Activated naive CD8-positive, alpha-beta T cell treated with anti-CD3 and anti-CD28 coated beads, Interleukin-2, amount 10 ng/mL, durations not matched to agents 7 days and 5 days (primary cell): ENCODE measurements at regions not wholly inside any gene's neighbourhood (a gene's known extent, or its start where the extent isn't known, plus 50 kb on each side); places are given as distances from the start of the nearest gene placed in this dataset.
"Not testable (repeated sequence)": the region's sequence is repeated elsewhere in the genome, so short reads cannot be mapped to it uniquely, and the experiment has no call there.

ENCODE experiments used
- ATAC-seq: fragments of 150-1000 bp; cut with Tn5 transposase; one replicate; pipeline ENCODE4 v1.10.0; 2021; ENCODE audit warnings: low read depth, moderate library complexity
- POLR2A ChIA-PET: fragments of 350-600 bp; sonication (Branson Sonifier 250); formaldehyde crosslinking; loops from one replicate; lab custom pipeline; 2021; ENCODE audit warnings: antibody characterized with exemption; lab: Charles Lee
- DNase-seq: peaks from one replicate; pipeline ENCODE4 v3.0.0; 2021
- H3K27ac Mint-ChIP-seq: one replicate; pipeline ENCODE4 v1.8.0; 2022; ENCODE audit warnings: mild to moderate bottlenecking, mixed read lengths
- H3K27me3 Mint-ChIP-seq: one replicate; pipeline ENCODE4 v1.8.0; 2022; ENCODE audit warnings: mild to moderate bottlenecking, moderate library complexity, mixed read lengths
- H3K36me3 Mint-ChIP-seq: one replicate; pipeline ENCODE4 v1.8.0; 2021; ENCODE audit warnings: mild to moderate bottlenecking, mixed read lengths
- H3K4me1 Mint-ChIP-seq: one replicate; pipeline ENCODE4 v1.8.0; 2021; ENCODE audit warnings: mixed read lengths
- H3K4me3 Mint-ChIP-seq: one replicate; pipeline ENCODE4 v1.8.0; 2022; ENCODE audit warnings: mild to moderate bottlenecking, moderate library complexity, mixed read lengths
- H3K9me3 Mint-ChIP-seq: one replicate; pipeline ENCODE4 v1.8.0; 2021; ENCODE audit warnings: mixed read lengths

DNA sequence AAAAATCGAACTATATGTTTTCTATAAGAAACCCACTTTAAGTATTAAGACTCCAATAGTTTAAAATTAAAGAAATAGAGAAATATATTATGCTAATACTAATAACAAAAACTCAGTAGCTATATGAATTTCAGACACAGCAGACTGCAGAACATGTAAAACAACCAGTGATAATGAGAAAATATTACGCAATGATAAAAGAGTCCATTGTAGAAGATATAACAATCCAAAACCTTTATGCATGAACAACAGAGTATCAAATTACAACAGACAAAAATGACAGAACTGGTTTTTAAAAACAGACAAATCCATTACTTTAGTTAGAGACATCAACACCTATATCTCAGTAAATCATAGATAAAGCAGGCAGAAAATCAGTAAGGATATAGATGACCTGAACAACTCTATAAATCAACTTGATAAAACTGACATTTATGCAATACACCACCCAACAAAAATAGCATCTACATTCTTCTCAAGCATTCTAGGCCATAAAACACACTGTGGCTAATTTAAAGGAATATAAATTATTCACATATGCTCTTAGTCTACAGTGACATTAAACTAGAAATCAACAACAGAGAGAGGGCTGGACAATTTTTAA, 669.5 kb upstream of the GHITM start:
- ATAC-seq = no peak
- H3K27me3 Mint-ChIP-seq = no peaks in the 10 kb centered on the region
- H3K4me1 Mint-ChIP-seq = no peaks in the 10 kb centered on the region
- no peak overlapping the region for H3K27ac Mint-ChIP-seq
- peaks cover 2% of the 10 kb centered on the region for H3K9me3 Mint-ChIP-seq
- no peak for DNase-seq
- H3K36me3 Mint-ChIP-seq = no peaks in the 10 kb centered on the region
- no peak overlapping the region for H3K4me3 Mint-ChIP-seq
- POLR2A ChIA-PET = no interaction called here

DNA sequence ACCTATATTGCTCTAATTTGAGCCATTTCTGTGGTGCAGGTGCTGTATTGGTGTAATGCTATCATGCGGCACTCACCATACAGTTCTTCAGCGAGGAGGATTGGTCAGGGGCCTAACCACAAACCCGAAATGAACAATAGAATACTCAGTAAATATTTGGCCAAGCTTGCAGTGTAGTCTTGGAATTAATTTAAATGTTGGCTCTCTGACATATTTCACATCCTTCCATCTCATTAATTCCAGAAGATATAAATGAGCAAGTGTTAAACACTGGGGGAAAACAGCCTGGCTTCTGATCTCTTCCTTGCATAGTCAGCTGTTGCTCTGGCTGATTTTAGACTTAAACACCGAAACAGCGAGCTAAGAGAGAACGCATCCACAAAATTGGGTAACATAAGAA, 663.1 kb upstream of the GHITM start:
- no peak overlapping the region for H3K4me3 Mint-ChIP-seq
- ATAC-seq = no peak
- peaks cover 6% of the 10 kb centered on the region for H3K9me3 Mint-ChIP-seq
- DNase-seq = no peak
- POLR2A ChIA-PET = no interaction called here
- no peaks in the 10 kb centered on the region for H3K27me3 Mint-ChIP-seq
- no peaks in the 10 kb centered on the region for H3K4me1 Mint-ChIP-seq
- H3K36me3 Mint-ChIP-seq = no peaks in the 10 kb centered on the region
- no peak overlapping the region for H3K27ac Mint-ChIP-seq

DNA sequence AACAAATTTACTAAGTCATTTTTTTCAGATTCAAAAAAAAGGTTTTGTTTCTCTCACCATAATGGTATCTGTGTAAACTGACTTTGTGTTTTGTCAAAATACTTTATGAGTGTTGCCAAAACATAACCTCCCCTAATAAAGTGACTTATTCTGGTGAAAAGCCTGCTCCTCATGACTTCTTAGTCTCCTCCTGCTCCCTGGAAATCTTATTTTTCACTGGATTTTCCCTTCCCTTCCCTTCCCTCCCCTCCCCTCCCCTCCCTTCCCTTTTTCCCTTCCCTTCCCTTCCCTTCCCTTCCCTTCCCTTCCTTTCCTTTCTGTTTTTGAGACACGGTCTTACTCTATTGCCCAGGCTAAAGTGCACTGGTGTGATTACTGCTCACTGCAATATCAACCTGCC, 650.1 kb upstream of the GHITM start:
- H3K4me3 Mint-ChIP-seq = no peak overlapping the region
- ATAC-seq = no peak
- peaks cover 3% of the 10 kb centered on the region for H3K9me3 Mint-ChIP-seq
- DNase-seq = no peak
- H3K36me3 Mint-ChIP-seq = no peaks in the 10 kb centered on the region
- POLR2A ChIA-PET = no interaction called here
- H3K27ac Mint-ChIP-seq = no peak overlapping the region
- H3K27me3 Mint-ChIP-seq = no peaks in the 10 kb centered on the region
- H3K4me1 Mint-ChIP-seq = no peaks in the 10 kb centered on the region

DNA sequence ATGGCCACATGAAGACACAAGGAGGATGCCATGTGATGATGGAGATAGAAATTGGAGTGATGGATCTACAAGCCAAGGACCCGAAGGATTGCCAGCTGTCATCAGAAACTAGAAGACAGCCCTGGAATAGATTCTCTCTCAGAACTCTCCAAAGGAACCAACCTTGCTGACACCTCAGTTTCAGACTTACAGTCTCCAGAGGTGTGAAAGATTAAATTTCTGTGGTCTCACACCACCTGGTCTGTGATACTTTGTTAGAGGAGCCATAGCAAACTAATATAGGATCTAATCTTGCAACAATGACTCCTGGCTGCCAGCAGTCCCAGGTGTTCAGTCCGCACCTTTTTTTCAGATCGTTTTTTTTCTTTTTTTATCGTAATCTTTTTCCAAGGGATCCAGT, 647.3 kb upstream of the GHITM start:
- DNase-seq (no peak), ATAC-seq (no peak)
- H3K27ac Mint-ChIP-seq = no peak overlapping the region
- POLR2A ChIA-PET = no interaction called here
- H3K9me3 Mint-ChIP-seq = peaks cover 4% of the 10 kb centered on the region
- H3K27me3 Mint-ChIP-seq = no peaks in the 10 kb centered on the region
- no peaks in the 10 kb centered on the region for H3K4me1 Mint-ChIP-seq
- no peak overlapping the region for H3K4me3 Mint-ChIP-seq
- no peaks in the 10 kb centered on the region for H3K36me3 Mint-ChIP-seq

DNA sequence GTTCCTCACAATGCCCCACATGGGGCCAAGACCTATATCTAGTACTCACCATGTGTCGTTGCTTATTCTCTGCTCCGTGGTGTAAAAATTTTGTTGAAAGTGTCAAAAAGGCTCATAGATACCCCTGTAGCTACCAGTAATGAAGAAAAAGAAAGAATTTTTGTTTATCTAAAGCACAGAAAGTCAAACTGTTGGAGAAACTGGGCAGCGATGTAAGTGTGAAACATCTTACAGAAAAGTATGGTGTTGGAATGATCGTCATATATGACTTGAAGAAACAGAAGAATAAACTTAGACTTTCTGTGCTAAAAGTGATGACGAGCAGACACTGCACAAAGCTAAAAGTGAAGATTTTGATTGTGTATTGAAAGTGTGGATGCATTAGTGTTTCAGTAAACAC, 626.6 kb upstream of the GHITM start:
- Mint-ChIP-seq H3K4me3 (no peak overlapping the region), H3K27me3 (no peaks in the 10 kb centered on the region), H3K9me3 (peaks cover 5% of the 10 kb centered on the region), H3K4me1 (no peaks in the 10 kb centered on the region), H3K36me3 (no peaks in the 10 kb centered on the region), H3K27ac (no peak overlapping the region)
- POLR2A ChIA-PET = no interaction called here
- DNase-seq (no peak), ATAC-seq (no peak)

DNA sequence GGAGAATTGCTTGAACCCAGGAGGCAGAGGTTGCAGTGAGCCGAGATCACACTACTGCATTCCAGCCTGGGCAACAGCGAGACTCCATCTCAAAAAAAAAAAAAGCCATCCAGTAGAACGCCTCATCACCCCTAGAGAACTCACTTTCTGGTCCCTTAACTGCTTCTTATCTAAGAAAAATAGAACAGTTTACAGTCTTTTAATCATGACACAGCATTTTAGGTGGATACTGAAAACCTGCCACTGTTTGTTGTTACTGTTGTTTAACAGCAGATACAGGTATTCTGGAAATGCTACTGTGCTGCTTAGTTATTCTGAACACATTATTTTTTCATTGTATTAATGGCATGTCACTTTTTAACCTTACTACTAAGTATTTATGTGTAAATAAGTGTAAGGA, 624.3 kb upstream of the GHITM start:
- ATAC-seq = no peak
- no peaks in the 10 kb centered on the region for H3K4me1 Mint-ChIP-seq
- no peaks in the 10 kb centered on the region for H3K36me3 Mint-ChIP-seq
- H3K9me3 Mint-ChIP-seq = peaks cover 5% of the 10 kb centered on the region
- POLR2A ChIA-PET = no interaction called here
- H3K27me3 Mint-ChIP-seq = no peaks in the 10 kb centered on the region
- DNase-seq = no peak
- no peak overlapping the region for H3K4me3 Mint-ChIP-seq
- H3K27ac Mint-ChIP-seq = no peak overlapping the region

DNA sequence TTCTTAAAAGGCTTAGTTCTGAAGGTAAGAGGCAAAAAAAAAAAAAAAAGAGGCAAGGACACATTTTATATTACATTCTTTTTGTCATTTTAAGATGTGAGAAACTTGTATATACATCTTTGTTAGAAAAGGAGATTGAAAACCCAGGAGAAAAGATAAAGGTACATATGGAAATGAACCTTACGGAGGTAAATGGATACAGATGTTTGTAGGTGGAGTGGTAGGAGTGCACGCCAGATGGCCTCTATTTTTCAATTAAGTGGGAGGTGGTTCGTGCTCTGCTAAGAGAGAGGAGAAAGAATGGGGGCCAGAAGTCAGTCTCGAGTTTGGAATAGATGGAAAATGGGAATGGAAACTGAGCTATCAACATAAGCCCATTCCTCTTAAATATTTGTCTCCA, 622.5 kb upstream of the GHITM start:
- Mint-ChIP-seq H3K27me3 (no peaks in the 10 kb centered on the region), H3K27ac (no peak overlapping the region), H3K4me3 (no peak overlapping the region), H3K4me1 (no peaks in the 10 kb centered on the region), H3K9me3 (peaks cover 5% of the 10 kb centered on the region), H3K36me3 (no peaks in the 10 kb centered on the region)
- no peak for ATAC-seq
- no peak for DNase-seq
- POLR2A ChIA-PET = no interaction called here

DNA sequence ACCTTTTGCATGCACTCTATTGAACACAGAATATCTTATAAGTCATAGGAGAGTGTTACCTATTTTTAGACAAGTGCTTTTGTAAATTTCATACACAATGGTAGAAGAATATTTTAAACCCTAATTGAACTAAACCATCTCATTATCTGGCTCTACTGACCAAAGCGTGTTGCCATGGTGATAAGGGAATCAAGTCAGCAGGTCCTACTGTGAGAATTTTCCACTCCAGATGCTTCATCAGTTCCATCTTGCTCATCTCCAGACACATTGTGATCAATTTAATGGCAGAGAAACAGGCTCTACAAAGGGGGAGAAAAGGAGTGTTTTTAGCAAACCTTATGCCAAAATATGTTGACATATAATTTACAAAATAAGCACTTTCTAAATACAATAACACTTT, 621.9 kb upstream of the GHITM start:
- ATAC-seq = no peak
- Mint-ChIP-seq H3K4me3 (no peak overlapping the region), H3K27ac (no peak overlapping the region)

DNA sequence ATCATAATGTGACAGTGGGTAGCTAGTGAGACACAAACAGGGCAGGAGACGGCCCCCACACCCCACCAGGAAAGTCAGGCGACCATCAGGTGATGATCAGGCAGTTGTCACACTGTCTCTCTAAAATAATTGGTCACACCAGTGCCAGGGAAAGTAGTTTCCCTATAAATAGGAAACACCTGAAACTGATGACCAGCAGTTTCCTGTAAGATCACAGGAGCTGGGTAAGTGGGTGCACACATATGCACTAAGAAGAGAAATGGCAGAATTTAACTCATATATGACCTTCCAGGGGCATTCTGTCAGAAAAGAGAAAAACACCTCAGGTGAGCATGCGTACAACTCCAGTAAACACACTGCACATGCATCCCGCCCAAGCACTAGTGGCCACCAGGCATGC, 620.5 kb upstream of the GHITM start:
- ATAC-seq = no peak
- no peak for DNase-seq
- peaks cover 3% of the 10 kb centered on the region for H3K9me3 Mint-ChIP-seq

More for the DNA sequence above, 621.9 kb upstream of the GHITM start:
- Mint-ChIP-seq H3K36me3 (no peaks in the 10 kb centered on the region), H3K9me3 (peaks cover 5% of the 10 kb centered on the region), H3K27me3 (no peaks in the 10 kb centered on the region), H3K4me1 (no peaks in the 10 kb centered on the region)
- POLR2A ChIA-PET = no interaction called here
- no peak for DNase-seq

DNA sequence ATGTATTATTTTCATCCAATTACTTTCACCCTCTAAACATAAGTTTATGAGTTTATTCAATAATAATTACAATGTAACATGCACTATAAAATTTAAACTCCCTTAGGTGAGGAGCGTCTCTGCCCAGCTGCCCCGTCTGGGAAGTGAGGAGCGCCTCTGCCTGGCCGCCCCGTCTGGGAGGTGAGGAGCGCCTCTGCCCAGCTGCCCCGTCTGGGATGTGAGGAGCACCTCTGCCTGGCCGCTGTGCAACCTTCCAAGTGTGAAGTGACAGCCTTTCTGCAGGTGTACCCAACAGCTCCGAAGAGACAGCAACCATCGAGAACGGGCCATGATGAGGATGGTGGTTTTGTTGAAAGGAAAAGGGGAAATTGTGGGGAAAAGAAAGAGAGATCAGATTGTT, 618.9 kb upstream of the GHITM start:
- ATAC-seq, H3K27ac Mint-ChIP-seq, H3K4me3 Mint-ChIP-seq, DNase-seq, POLR2A ChIA-PET, H3K36me3 Mint-ChIP-seq, H3K27me3 Mint-ChIP-seq, H3K4me1 Mint-ChIP-seq, H3K9me3 Mint-ChIP-seq: not testable (repeated sequence)

More for the DNA sequence above, 620.5 kb upstream of the GHITM start:
- H3K4me3 Mint-ChIP-seq = no peak overlapping the region
- H3K4me1 Mint-ChIP-seq = no peaks in the 10 kb centered on the region
- POLR2A ChIA-PET = no interaction called here
- no peaks in the 10 kb centered on the region for H3K36me3 Mint-ChIP-seq
- H3K27ac Mint-ChIP-seq = no peak overlapping the region
- no peaks in the 10 kb centered on the region for H3K27me3 Mint-ChIP-seq

DNA sequence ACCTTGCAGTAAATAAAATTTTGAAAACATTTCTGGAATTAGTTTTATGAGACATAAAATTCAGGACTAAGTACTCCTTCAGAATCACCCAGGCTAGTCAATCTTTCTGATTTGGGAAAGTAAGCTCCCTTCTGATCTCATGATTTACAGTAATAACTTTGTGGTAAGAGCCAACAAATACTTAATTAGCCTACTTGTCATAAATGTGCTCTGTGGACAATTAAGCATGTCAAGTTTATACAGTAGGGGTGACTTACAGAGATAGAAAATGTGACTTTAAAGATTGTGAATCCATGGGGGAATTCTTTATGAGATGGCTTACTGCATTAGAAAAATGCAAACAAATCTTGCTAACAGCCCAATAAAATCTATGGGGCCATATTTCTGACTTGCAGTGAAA, 616.9 kb upstream of the GHITM start:
- Mint-ChIP-seq H3K4me1 (no peaks in the 10 kb centered on the region), H3K36me3 (no peaks in the 10 kb centered on the region), H3K27me3 (no peaks in the 10 kb centered on the region), H3K9me3 (peaks cover 5% of the 10 kb centered on the region), H3K4me3 (no peak overlapping the region), H3K27ac (no peak overlapping the region)
- POLR2A ChIA-PET = no interaction called here
- no peak for ATAC-seq
- no peak for DNase-seq

DNA sequence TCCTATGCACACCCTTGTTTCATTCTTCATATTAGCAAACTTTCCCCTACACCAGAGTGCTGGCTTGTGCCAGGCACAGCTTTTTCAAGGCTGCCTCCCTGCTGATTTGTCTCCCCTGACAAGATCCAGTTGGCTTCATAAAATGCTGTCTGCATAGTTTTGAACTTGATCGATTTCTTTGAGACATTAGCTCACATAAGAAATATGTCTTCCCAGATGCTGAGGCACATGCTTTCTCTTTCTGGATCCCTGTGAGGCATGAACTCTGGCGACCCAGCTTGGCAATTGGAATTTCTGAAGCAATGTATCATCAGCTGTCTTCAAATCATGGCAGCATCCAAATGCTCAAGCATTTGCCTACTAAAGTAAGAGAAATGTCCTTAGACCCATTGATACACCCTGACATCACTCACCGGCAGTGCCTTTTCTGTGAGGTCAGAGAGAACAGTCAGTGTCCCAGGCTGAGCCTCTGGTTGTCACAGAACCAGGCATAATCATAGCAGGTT, 616.4 kb upstream of the GHITM start:
- no peak for DNase-seq
- Mint-ChIP-seq H3K4me3 (no peak overlapping the region), H3K36me3 (no peaks in the 10 kb centered on the region), H3K27me3 (no peaks in the 10 kb centered on the region), H3K9me3 (peaks cover 5% of the 10 kb centered on the region), H3K27ac (no peak overlapping the region), H3K4me1 (no peaks in the 10 kb centered on the region)
- POLR2A ChIA-PET = no interaction called here
- no peak for ATAC-seq

DNA sequence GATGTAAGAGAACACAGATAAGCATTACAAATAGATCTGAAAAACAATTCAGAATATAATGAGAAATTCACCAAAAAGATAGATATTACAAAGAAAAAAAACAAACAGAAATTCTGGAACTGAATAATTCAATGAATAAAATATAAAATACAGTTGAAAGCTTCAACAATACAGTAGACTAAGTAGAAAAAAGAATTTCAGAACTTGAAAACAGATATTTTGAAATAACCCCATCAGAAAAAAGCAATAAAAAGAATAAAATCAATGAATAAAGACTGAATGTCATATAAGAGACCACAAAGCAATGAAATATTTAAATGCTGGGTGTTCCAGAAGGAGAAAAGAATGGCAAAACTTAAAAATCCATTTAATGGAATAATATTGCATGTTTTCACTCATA, 611.4 kb upstream of the GHITM start:
- H3K27ac Mint-ChIP-seq = no peak overlapping the region
- DNase-seq (no peak), ATAC-seq (no peak)
- H3K4me1 Mint-ChIP-seq = no peaks in the 10 kb centered on the region
- peaks cover 6% of the 10 kb centered on the region for H3K9me3 Mint-ChIP-seq
- no peaks in the 10 kb centered on the region for H3K27me3 Mint-ChIP-seq
- no peak overlapping the region for H3K4me3 Mint-ChIP-seq
- POLR2A ChIA-PET = no interaction called here
- no peaks in the 10 kb centered on the region for H3K36me3 Mint-ChIP-seq

DNA sequence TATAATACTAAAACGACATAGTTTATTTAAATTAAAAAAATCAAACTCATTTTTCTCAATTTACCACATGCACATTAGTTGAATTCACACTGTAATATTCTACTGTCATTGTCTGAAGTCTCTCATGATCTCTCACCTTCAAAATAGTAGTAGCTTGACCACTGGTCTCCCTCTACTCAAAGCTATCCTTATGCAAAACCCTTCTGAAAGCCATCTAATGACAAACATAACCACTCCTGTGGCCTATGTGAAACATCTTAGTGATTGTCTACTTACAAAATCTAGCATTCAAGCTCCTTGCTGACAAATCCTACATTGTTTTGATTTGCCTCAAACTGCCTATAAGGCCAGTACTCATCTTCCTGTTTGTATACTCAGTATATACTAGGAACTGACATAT, 606.0 kb upstream of the GHITM start:
- Mint-ChIP-seq H3K4me1 (no peaks in the 10 kb centered on the region), H3K9me3 (peaks cover 1% of the 10 kb centered on the region), H3K27me3 (no peaks in the 10 kb centered on the region), H3K4me3 (no peak overlapping the region), H3K27ac (no peak overlapping the region), H3K36me3 (no peaks in the 10 kb centered on the region)
- no peak for ATAC-seq
- POLR2A ChIA-PET = no interaction called here
- DNase-seq = no peak

DNA sequence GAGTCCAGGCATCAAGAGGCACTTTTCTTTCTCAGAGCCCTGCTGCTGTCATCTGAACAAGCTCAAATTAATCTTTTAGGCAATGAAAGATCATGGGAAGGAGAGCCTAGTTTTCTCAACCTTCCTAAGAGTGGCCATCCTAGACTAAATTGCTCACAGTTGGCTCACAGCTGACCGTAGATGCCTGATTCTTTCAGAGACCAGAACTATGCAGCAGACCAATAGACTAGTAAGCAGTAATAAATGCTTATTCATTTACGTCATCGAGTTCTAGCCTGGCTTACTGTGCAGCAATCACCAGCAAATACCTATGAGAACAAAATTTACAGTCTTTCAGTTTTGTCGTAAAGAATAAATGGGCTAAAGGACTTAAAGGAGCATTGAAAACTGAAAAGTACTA, 602.9 kb upstream of the GHITM start:
- H3K27me3 Mint-ChIP-seq = no peaks in the 10 kb centered on the region
- H3K36me3 Mint-ChIP-seq = no peaks in the 10 kb centered on the region
- no peaks in the 10 kb centered on the region for H3K9me3 Mint-ChIP-seq
- H3K4me1 Mint-ChIP-seq = no peaks in the 10 kb centered on the region
- no peak overlapping the region for H3K27ac Mint-ChIP-seq
- no peak for DNase-seq
- ATAC-seq = no peak
- H3K4me3 Mint-ChIP-seq = no peak overlapping the region
- POLR2A ChIA-PET = no interaction called here
